ENCODE measurements at regions not wholly inside any gene's neighbourhood (a gene's known extent, or its start where the extent isn't known, plus 50 kb on each side); places are given as distances from the start of the nearest gene placed in this dataset.

DNA sequence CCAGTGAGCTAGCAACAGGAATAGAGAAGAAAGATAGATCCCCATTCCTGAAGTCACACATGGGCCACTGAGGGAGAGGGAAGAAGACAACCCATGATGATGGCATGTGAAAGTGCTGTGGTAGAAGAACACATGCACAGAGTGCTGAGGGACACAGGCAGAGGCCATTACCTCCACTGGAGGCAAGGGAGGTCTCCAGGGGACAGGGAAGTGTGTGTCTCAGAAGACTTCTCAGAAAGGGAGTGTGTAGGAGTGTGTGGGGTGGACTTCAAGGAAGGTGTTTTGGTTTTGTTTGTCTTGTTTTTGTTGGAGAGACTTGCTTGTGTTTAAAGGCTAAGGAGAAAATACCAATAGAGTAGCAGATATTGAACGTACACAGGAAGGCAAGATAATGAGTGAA is 77.0 kb upstream of the SMARCA2 start (continued):
- TF ChIP-seq SMC3 (conservative IDR thresholded peaks at IDR 0.05; ENCODE audit: poor library complexity) (no peak), MXI1 (conservative IDR thresholded peaks at IDR 0.05; ENCODE audit: poor library complexity, severe bottlenecking) (no peak)

DNA sequence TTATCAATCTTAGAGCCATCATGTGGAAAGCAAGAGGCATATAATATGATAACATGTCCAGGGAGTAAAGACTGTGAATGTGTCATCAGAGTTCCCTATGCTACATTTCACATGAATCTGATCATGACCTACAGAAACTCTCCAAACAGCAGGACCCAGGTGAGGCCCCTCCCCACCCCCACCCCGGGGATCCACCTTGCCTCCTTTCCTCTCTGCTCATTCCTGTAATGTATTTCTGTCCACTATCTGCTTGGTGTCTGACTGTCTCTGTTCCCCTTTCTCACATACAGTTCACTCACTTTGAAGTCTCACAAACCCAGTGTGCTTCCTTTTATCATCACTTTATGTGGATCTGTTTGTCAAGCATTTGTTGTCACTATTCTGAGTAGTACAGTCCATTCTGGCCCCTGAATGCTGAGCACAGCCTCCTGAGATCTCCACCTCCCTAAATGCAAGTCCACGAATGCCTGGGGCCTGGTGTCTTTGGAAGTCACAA is 76.4 kb upstream of the SMARCA2 start:
- Histone ChIP-seq H3K36me3 (ENCODE audit: insufficient read depth, low read length) (no peaks in the 10 kb centered on the region), H3K4me3 (ENCODE audit: low read length) (no peak overlapping the region), H4K20me1 (ENCODE audit: insufficient read depth) (no peaks in the 10 kb centered on the region), H3K27me3 (ENCODE audit: insufficient read depth, low read depth, low read length) (no peaks in the 10 kb centered on the region), H3K9me2 (ENCODE audit: insufficient read depth, low read length) (no peaks in the 10 kb centered on the region), H3K4me2 (ENCODE audit: low read length) (no peak overlapping the region), H3K9me3 (ENCODE audit: low read length) (no peaks in the 10 kb centered on the region), H3K27ac (ENCODE audit: low read length) (no peak overlapping the region), H3K9ac (ENCODE audit: low read length) (no peak overlapping the region), H3F3A (ENCODE audit: insufficient read depth, low read length, poor library complexity, severe bottlenecking) (no peaks in the 10 kb centered on the region), H3K79me2 (replicated peaks; ENCODE audit: insufficient read depth, low read length) (no peaks in the 10 kb centered on the region), H2AFZ (ENCODE audit: low read depth, low read length) (no peak overlapping the region)
- TF ChIP-seq SMC3 (conservative IDR thresholded peaks at IDR 0.05; ENCODE audit: poor library complexity) = no peak
- TF ChIP-seq POLR2AphosphoS5 (IDR thresholded peaks at IDR 0.05) = no peak
- TF ChIP-seq EP300 (conservative IDR thresholded peaks at IDR 0.05; ENCODE audit: poor library complexity, severe bottlenecking) = no peak
- no peak for TF ChIP-seq EZH2 (IDR thresholded peaks at IDR 0.05; ENCODE audit: borderline replicate concordance, insufficient read depth, low read length, poor library complexity, severe bottlenecking)

DNA sequence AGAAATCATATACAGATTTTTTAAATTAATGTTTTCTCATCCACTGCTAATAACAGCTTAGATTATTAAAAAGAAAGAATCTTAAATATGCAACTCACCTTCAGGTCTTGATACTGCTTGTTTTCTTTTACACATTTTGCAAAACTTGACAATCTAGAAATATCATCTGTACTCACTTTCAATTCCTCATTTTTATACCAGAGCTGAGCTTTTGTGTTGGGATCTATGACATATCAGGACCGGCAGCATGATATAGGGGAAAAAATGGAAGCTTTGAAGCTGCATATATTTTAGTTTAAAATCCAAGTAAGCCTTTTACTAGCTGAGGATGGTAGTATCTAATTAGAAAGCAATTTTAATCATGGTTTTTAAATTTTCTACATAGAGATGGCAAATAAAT is 75.7 kb upstream of the SMARCA2 start:
- Histone ChIP-seq H4K20me1 (ENCODE audit: insufficient read depth) (no peaks in the 10 kb centered on the region), H3F3A (ENCODE audit: insufficient read depth, low read length, poor library complexity, severe bottlenecking) (no peaks in the 10 kb centered on the region), H3K79me2 (replicated peaks; ENCODE audit: insufficient read depth, low read length) (no peaks in the 10 kb centered on the region), H3K9me3 (ENCODE audit: low read length) (no peaks in the 10 kb centered on the region), H3K27me3 (ENCODE audit: insufficient read depth, low read depth, low read length) (no peaks in the 10 kb centered on the region), H2AFZ (ENCODE audit: low read depth, low read length) (no peak overlapping the region), H3K9ac (ENCODE audit: low read length) (no peak overlapping the region), H3K4me2 (ENCODE audit: low read length) (no peak overlapping the region), H3K4me3 (ENCODE audit: low read length) (no peak overlapping the region), H3K27ac (ENCODE audit: low read length) (no peak overlapping the region), H3K9me2 (ENCODE audit: insufficient read depth, low read length) (no peaks in the 10 kb centered on the region), H3K36me3 (ENCODE audit: insufficient read depth, low read length) (no peaks in the 10 kb centered on the region)
- no peak for TF ChIP-seq EZH2 (IDR thresholded peaks at IDR 0.05; ENCODE audit: borderline replicate concordance, insufficient read depth, low read length, poor library complexity, severe bottlenecking)
- TF ChIP-seq MXI1 (conservative IDR thresholded peaks at IDR 0.05; ENCODE audit: poor library complexity, severe bottlenecking) = no peak
- TF ChIP-seq, protein P1, sequence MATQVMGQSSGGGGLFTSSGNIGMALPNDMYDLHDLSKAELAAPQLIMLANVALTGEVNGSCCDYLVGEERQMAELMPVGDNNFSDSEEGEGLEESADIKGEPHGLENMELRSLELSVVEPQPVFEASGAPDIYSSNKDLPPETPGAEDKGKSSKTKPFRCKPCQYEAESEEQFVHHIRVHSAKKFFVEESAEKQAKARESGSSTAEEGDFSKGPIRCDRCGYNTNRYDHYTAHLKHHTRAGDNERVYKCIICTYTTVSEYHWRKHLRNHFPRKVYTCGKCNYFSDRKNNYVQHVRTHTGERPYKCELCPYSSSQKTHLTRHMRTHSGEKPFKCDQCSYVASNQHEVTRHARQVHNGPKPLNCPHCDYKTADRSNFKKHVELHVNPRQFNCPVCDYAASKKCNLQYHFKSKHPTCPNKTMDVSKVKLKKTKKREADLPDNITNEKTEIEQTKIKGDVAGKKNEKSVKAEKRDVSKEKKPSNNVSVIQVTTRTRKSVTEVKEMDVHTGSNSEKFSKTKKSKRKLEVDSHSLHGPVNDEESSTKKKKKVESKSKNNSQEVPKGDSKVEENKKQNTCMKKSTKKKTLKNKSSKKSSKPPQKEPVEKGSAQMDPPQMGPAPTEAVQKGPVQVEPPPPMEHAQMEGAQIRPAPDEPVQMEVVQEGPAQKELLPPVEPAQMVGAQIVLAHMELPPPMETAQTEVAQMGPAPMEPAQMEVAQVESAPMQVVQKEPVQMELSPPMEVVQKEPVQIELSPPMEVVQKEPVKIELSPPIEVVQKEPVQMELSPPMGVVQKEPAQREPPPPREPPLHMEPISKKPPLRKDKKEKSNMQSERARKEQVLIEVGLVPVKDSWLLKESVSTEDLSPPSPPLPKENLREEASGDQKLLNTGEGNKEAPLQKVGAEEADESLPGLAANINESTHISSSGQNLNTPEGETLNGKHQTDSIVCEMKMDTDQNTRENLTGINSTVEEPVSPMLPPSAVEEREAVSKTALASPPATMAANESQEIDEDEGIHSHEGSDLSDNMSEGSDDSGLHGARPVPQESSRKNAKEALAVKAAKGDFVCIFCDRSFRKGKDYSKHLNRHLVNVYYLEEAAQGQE (IDR thresholded peaks at IDR 0.05; ENCODE audit: borderline replicate concordance) = no peak
- no peak for TF ChIP-seq TAF1 (IDR thresholded peaks at IDR 0.05; ENCODE audit: low read depth)
- TF ChIP-seq, protein P2, sequence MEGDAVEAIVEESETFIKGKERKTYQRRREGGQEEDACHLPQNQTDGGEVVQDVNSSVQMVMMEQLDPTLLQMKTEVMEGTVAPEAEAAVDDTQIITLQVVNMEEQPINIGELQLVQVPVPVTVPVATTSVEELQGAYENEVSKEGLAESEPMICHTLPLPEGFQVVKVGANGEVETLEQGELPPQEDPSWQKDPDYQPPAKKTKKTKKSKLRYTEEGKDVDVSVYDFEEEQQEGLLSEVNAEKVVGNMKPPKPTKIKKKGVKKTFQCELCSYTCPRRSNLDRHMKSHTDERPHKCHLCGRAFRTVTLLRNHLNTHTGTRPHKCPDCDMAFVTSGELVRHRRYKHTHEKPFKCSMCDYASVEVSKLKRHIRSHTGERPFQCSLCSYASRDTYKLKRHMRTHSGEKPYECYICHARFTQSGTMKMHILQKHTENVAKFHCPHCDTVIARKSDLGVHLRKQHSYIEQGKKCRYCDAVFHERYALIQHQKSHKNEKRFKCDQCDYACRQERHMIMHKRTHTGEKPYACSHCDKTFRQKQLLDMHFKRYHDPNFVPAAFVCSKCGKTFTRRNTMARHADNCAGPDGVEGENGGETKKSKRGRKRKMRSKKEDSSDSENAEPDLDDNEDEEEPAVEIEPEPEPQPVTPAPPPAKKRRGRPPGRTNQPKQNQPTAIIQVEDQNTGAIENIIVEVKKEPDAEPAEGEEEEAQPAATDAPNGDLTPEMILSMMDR (IDR thresholded peaks at IDR 0.05; ENCODE audit: poor library complexity, severe bottlenecking) = no peak
- no peak for TF ChIP-seq RAD21 (conservative IDR thresholded peaks at IDR 0.05)
- no peak for TF ChIP-seq POLR2AphosphoS5 (IDR thresholded peaks at IDR 0.05)
- no peak for TF ChIP-seq EP300 (conservative IDR thresholded peaks at IDR 0.05; ENCODE audit: poor library complexity, severe bottlenecking)
- TF ChIP-seq SMC3 (conservative IDR thresholded peaks at IDR 0.05; ENCODE audit: poor library complexity) = no peak

All from neural cell (in vitro differentiated cells).